IPS-18a (cell line): ENCODE measurements at regions not wholly inside any gene's neighbourhood (a gene's known extent, or its start where the extent isn't known, plus 50 kb on each side); places are given as distances from the start of the nearest gene placed in this dataset.

ENCODE experiments used
- H3K27ac ChIP-seq: one replicate; pipeline ENCODE4 v1.5.1; 2013; ENCODE audit warnings: low read length
- H3K27me3 ChIP-seq: one replicate; pipeline ENCODE4 v1.6.1; 2013; ENCODE audit warnings: mild to moderate bottlenecking, low read length; ENCODE audit not compliant: control insufficient read depth, insufficient read depth
- H3K36me3 ChIP-seq: one replicate; pipeline ENCODE4 v1.6.1; 2013; ENCODE audit warnings: low read depth, low read length; ENCODE audit not compliant: control insufficient read depth
- H3K4me1 ChIP-seq: one replicate; pipeline ENCODE4 v1.6.1; 2013; ENCODE audit warnings: low read depth, low read length; ENCODE audit not compliant: control insufficient read depth
- H3K4me3 ChIP-seq: one replicate; pipeline ENCODE4 v1.5.1; 2013; ENCODE audit warnings: low read length
- H3K9ac ChIP-seq: one replicate; pipeline ENCODE4 v1.6.1; 2013; ENCODE audit warnings: mild to moderate bottlenecking, low read length, moderate library complexity
- H3K9me3 ChIP-seq: one replicate; pipeline ENCODE4 v1.6.1; 2013; ENCODE audit warnings: low read depth, low read length; ENCODE audit not compliant: control insufficient read depth

DNA sequence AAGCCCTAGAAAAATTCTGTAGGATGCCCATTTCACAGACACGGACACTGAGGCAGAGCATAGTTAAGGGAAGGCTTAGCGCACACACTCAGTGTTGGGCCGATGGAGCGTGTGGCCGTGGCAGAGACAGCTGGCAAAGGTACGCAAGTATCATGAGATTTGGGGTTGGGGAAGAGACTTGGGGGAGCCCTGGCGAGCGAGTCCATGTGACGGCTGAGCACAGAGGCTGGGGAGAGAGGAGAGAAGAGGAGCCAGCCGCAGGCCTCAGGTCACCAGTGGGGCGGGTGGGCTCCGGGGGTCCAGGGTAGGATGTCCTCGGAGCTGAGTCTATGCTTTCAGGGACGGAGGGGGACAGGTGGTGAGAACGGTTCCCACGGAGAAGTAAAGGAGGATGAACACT, 311.3 kb downstream of the CTTN start:
- Histone ChIP-seq H3K4me1 (peaks cover 11% of the 10 kb centered on the region), H3K9me3 (no peaks in the 10 kb centered on the region), H3K9ac (no peak overlapping the region), H3K27ac (no peak overlapping the region), H3K27me3 (no peaks in the 10 kb centered on the region), H3K36me3 (no peaks in the 10 kb centered on the region), H3K4me3 (no peak overlapping the region)

DNA sequence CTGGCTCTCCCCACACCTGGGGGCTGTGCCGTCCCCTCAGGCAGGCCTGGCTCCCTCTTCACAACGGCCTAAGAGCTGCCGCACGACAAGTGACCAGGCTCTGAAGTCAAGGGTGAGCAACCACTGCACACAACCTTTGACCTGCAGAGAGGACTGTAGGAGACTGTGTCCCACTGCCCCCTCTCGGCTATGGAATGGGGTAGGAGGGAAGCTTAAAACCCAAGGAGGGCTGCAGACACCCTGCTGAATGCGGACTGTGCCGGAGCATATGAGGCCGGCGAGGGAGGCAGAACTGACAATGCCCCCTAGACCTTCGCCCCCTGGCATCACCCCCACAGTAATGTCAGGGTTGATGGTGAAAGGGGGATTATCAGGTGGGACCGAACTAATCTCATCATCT, 311.9 kb downstream of the CTTN start:
- Histone ChIP-seq H3K4me3 (no peak overlapping the region), H3K9me3 (no peaks in the 10 kb centered on the region), H3K27ac (no peak overlapping the region), H3K36me3 (no peaks in the 10 kb centered on the region), H3K4me1 (peaks cover 11% of the 10 kb centered on the region), H3K27me3 (no peaks in the 10 kb centered on the region), H3K9ac (no peak overlapping the region)

DNA sequence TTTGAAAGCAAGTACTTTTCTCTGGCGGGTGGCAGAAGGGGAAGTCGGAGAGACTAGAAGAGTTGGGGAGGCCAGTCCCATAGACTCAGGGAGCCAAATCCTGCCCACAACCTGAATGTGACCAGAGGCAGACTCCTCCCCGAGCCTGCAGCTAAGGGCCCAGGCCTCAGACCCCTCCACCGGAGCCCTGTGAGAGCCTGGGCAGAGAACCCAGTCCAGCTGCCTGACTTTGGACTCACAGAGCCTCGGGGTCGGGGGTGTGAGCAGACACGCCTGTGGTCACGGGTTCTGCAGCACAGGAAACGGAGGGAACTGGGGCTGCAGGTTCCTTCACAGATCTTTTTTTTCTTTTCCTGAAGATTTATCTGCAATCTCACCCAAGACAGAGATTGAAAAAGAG, 312.3 kb downstream of the CTTN start:
- Histone ChIP-seq H3K9ac (no peak overlapping the region), H3K36me3 (no peaks in the 10 kb centered on the region), H3K4me3 (no peak overlapping the region), H3K27me3 (no peaks in the 10 kb centered on the region), H3K9me3 (no peaks in the 10 kb centered on the region), H3K27ac (no peak overlapping the region), H3K4me1 (peaks cover 11% of the 10 kb centered on the region)

DNA sequence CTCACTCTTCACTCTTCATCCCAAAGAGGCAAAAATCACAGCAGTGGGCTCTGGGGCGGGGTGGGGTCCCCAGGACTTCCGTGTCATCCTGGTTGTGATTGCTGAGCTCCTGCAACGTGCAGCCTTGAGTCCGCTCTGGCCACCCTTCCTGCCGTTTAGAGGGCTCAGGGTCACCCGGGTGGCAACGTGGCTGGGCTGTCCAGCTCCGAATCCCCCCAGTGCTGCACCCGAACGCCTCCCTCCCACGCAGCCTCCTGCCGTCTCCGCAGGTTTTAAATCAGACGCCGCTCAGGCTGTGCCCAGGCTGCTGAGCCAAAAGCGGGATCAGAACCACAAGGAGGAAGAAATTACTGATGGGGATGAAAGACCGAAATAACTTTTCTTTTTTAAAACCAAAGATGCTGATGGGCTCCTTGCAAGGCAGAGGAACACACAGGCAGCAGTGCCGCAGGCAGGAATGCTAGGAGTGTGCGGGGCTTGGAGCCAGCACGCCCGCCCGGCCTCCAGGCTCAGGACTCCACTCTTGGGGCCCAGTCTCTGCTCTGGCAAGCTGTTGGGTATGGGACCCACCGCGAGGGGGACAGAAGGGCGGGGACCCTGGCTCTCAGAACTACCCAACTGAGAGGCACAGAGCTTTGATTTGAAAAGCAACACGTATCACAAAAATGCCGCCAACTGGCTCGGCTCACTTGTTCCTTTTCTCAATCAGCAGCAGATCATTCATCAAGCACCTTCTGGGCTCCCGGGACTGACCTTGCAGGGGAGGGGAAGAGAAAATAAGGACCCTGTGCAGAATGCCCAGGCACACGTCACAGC, 313.0 kb downstream of the CTTN start:
- no peaks in the 10 kb centered on the region for H3K27me3 ChIP-seq
- H3K9me3 ChIP-seq = no peaks in the 10 kb centered on the region
- no peak overlapping the region for H3K9ac ChIP-seq
- H3K4me1 ChIP-seq = peaks cover 11% of the 10 kb centered on the region
- H3K4me3 ChIP-seq = no peak overlapping the region
- no peak overlapping the region for H3K27ac ChIP-seq
- no peaks in the 10 kb centered on the region for H3K36me3 ChIP-seq

DNA sequence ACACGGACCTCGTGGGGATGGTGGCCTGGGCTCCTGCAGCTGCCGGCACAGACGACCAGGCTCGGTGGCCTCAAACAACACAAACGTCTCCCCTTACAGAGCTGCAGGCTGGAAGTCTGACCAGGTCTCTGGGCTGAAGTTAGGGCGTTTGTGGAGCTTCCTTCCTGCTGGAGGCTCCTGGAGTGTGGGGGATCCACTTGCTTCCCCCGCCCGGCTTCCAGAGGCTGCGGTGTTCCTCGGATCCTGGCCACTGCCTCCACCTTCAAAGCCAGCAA, 313.5 kb downstream of the CTTN start:
- no peak overlapping the region for H3K4me3 ChIP-seq
- peaks cover 11% of the 10 kb centered on the region for H3K4me1 ChIP-seq
- no peaks in the 10 kb centered on the region for H3K27me3 ChIP-seq
- H3K9me3 ChIP-seq = no peaks in the 10 kb centered on the region
- H3K36me3 ChIP-seq = no peaks in the 10 kb centered on the region
- no peak overlapping the region for H3K27ac ChIP-seq
- H3K9ac ChIP-seq = no peak overlapping the region

DNA sequence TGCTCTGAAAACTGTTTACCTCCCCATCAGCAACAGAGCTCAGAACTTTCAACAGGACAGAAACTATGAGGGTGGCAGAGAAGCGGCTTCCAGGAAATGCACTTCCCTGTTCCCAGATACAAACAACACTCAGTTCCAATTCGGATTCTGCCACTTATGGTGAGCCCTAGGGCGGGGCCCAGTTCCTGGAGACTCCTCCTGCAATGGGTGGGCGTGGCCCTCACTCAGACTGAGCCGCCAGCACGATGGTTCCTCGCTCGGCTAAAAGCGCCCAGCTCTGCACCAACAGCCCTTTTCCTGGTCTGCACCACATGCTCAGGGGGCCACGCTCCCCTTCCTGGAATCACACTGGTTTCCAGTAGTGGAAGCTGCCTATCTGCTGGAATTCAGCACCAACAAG, 314.1 kb downstream of the CTTN start:
- H3K4me3 ChIP-seq = no peak overlapping the region
- no peak overlapping the region for H3K27ac ChIP-seq
- peaks cover 11% of the 10 kb centered on the region for H3K4me1 ChIP-seq
- H3K9me3 ChIP-seq = no peaks in the 10 kb centered on the region
- no peaks in the 10 kb centered on the region for H3K27me3 ChIP-seq
- H3K36me3 ChIP-seq = no peaks in the 10 kb centered on the region
- H3K9ac ChIP-seq = no peak overlapping the region

DNA sequence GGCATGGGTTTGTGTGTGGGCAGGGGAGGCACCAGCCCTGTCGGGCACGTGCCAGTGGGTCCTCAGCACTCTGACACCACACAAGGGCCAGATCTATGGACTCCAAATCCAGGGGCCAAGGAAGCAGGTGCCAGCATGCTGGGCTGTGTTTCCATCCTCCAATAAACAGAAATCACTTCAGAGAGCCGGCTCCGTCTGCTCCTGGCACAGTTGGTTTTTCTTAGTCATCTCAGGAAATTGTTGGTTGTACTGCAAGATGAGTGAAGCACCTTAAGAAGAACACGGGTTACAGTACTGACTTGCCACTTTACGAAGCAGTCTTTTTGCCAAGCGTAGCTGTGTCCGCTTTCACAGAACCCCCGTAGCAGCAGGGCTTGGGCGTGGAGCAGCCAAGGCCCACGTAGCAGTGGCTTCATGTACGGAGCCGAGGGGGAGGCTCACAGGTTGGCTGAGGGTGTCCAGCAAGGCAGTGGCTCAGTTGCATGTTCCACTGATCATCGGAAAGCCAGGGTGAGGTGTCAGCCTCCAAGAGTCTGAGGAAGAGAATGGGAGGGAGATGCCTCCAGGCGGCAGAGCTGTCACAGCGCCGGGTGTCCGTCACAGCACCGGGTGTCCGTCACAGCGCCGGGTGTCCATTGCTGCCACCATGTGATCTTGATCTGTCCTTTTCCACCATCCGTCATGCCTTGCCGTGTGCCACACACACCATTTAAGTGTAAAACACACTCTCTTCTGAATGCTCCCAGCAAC, 314.9 kb downstream of the CTTN start:
- Histone ChIP-seq H3K9me3 (no peaks in the 10 kb centered on the region), H3K9ac (no peak overlapping the region), H3K4me1 (peaks cover 11% of the 10 kb centered on the region), H3K27me3 (no peaks in the 10 kb centered on the region), H3K4me3 (no peak overlapping the region), H3K36me3 (no peaks in the 10 kb centered on the region), H3K27ac (no peak overlapping the region)

DNA sequence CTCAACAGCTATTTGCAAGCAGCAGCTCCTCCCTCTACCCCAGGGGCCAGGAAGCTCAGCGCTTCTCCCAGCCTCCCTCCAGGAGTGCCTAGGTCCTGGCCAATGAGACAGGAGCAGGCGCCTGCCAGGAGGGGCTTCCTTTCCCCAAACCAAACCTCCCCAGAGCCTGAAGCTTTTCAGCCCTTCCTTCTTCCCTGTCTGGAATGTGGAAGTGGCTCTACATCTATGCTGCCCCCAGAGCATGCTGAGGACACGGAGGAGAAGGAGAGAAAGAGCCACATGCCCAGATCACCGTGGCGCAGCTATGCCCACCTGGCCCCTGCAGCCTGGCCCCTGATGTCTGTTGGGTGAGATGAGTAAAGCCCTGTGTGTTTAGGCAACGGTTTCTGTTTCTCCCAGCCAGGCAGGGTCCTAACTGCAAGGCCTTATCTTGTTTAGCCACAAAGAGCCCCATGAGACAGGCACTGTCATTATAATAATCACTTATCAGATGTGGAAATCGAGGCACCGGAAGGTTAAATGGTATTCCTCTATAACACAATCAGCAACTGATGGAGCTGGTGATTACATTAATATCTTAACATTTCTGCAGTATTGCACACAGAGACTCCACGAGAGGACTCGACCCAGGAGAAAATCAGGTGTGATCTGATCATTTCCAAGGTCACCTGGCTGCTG, 315.8 kb downstream of the CTTN start:
- H3K27ac ChIP-seq = no peak overlapping the region
- no peak overlapping the region for H3K4me3 ChIP-seq
- no peaks in the 10 kb centered on the region for H3K27me3 ChIP-seq
- peaks cover 11% of the 10 kb centered on the region for H3K4me1 ChIP-seq
- no peak overlapping the region for H3K9ac ChIP-seq
- H3K36me3 ChIP-seq = no peaks in the 10 kb centered on the region
- H3K9me3 ChIP-seq = no peaks in the 10 kb centered on the region

DNA sequence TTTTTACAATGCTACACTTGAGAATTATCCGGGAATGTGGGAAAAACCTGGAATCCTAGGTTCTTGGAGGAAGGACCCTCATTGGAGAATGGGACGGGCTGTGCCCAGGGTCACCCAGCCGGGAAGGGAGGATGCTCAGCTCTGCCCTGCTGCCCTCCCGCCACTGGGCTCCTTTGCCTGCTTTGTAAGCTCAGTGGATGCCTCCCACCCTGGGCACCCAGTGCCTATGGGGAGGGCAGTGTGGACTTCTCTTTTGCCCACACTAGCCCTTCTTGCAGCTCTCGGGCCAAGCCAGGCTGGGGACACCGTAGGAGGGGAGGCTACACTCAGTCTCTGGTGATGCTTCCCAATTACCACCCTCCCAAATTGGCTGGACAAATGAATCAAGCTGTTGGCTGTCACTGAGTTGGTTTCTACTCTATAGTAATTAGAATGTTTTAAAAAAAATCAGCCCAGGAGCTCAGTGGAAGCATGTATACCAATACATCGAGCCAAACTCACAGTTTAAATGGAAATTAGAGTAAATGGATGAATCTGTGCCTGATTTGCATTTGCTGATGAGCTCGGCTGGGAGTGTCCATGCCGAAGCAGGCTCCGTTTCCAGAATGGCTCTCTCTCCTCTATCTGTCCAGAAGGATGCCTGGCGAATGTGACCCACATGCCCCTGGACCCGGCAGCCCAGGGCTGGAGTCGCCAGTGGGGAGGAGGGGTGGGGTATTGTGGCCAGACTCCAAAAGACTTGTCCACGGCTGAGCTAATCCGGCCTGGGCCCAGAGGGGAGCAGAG, 317.0 kb downstream of the CTTN start:
- H3K4me3 ChIP-seq = no peak overlapping the region

DNA sequence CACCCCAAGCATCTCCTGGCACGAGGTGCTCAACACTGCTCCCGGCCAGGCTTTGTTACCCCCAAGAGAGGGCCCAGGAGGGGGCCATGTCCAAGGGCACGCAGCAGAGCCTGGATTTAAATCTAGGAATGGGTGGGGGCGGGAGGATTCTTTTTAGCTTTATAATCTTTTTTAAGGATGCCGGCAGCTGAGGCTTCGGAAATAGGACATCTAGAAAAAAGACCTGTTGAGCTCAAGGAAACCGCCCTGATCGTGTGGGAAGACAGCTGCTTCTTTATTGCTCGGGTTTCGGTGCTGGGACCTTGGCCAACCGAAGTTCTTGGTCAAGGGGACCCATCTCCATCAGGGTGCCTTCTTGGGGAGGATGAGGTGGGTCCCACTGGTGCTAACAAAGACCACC, 317.9 kb downstream of the CTTN start:
- H3K9me3 ChIP-seq = no peaks in the 10 kb centered on the region
- H3K27me3 ChIP-seq = no peaks in the 10 kb centered on the region
- H3K36me3 ChIP-seq = no peaks in the 10 kb centered on the region
- no peak overlapping the region for H3K4me3 ChIP-seq
- no peak overlapping the region for H3K9ac ChIP-seq
- peaks cover 11% of the 10 kb centered on the region for H3K4me1 ChIP-seq
- no peak overlapping the region for H3K27ac ChIP-seq

More for the DNA sequence above, 317.0 kb downstream of the CTTN start:
- Histone ChIP-seq H3K4me1 (peaks cover 11% of the 10 kb centered on the region), H3K9ac (no peak overlapping the region), H3K36me3 (no peaks in the 10 kb centered on the region), H3K27ac (no peak overlapping the region), H3K27me3 (no peaks in the 10 kb centered on the region), H3K9me3 (no peaks in the 10 kb centered on the region)

DNA sequence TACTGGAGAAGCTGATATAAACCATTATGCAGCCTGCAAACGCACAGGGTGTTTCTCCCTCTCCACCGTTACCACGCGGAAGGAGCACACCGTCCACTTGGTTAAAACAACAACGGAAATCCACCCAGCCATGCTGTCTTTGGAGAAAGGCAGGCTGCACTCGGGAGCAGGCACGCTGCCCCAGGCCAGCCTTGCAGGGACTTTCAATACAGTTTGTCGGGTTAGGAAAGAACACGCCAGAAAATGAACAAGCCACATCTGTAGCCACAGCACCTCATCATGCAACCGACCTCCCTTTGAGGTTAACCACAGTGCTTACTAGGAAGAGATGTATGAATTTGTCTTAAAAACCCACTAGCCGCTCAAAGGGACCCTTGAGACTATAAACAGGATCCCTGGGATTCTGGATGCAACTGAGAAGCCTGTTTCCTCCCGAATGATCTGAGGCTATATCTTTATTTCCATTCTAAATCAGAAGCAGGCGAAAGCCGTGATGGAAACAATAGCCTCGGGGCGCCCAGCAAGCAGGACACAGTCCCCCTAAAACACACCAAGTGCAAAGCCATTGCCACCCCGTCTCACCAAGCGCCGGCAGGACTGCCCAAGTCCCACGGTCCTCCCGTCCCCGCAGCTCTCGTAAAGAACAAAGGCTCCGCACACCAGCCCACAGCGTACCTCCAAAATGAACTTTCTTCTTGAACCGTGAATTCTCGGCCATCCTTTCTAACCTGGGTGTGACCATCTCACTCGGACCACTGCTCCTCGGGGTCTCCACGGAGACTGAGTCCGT, 318.9 kb downstream of the CTTN start:
- no peaks in the 10 kb centered on the region for H3K36me3 ChIP-seq
- no peak overlapping the region for H3K9ac ChIP-seq
- no peaks in the 10 kb centered on the region for H3K9me3 ChIP-seq
- no peaks in the 10 kb centered on the region for H3K27me3 ChIP-seq
- H3K4me3 ChIP-seq = no peak overlapping the region
- no peak overlapping the region for H3K27ac ChIP-seq
- H3K4me1 ChIP-seq = peaks cover 11% of the 10 kb centered on the region
